ENCODE measurements at regions not wholly inside any gene's neighbourhood (a gene's known extent, or its start where the extent isn't known, plus 50 kb on each side); places are given as distances from the start of the nearest gene placed in this dataset.

DNA sequence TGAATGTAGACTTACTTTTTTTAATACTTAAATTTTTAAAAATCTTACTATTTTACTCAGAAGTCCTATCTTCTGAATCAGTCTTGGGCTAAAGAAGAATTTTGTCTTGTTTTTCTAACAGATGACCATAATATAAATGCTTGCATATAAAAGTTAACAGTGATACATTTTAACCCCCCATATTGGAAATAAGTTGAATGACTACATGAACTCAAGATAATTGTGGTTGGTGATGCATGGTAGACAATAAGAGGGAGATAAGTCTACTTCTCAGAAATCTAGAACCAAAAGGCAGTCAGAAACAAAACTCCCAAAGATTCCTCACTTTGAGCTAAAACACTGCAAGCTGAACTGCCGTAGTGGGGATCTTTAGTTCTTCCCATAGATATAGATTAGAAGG lies 868.4 kb upstream of the SOX9 start:
- TF ChIP-seq EZH2 (IDR thresholded peaks at IDR 0.05), result no peak
- no peak for TF ChIP-seq FOXP2 (optimal IDR thresholded peaks at IDR 0.05; ENCODE audit: control extremely low read depth, extremely low read length, insufficient read depth)
- no peak for TF ChIP-seq POLR2AphosphoS5 (IDR thresholded peaks at IDR 0.05; ENCODE audit: borderline replicate concordance, low read depth, low read length)
- no peak overlapping the region for H3K27ac ChIP-seq

DNA sequence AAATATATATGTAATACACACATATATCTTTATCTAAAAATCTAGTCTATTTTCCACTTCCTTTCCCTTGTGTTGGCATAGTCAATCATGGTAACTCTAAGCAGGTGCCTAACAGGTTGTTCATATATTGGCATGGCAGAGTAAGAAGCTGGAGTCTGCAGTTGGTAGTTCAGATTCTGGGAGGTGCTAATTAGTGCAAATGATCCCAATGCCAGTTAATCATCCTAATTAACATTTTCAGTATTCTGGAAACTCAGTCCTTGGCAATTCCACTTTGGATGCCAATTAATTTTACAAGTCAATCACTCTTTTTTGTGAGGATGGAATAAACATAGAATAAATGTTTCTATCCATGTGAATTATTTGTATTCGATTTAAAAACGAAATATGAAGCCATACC lies 863.7 kb upstream of the SOX9 start:
- TF ChIP-seq POLR2AphosphoS5 (IDR thresholded peaks at IDR 0.05; ENCODE audit: borderline replicate concordance, low read depth, low read length) (no peak), FOXP2 (optimal IDR thresholded peaks at IDR 0.05; ENCODE audit: control extremely low read depth, extremely low read length, insufficient read depth) (no peak), EZH2 (IDR thresholded peaks at IDR 0.05) (no peak)
- DNase-seq (ENCODE audit: low read depth, low spot score), result no peak
- H3K27ac ChIP-seq, result no peak overlapping the region
- H3K9me3 ChIP-seq (ENCODE audit: low read depth, low read length), result no peaks in the 10 kb centered on the region
- no peak overlapping the region for H3K4me3 ChIP-seq
- H3K36me3 ChIP-seq (ENCODE audit: insufficient read depth, low read length), result no peaks in the 10 kb centered on the region
- no peak overlapping the region for H3K9ac ChIP-seq (ENCODE audit: insufficient read length)

More for the DNA sequence above, 868.4 kb upstream of the SOX9 start:
- H3K9me3 ChIP-seq (ENCODE audit: low read depth, low read length), result no peaks in the 10 kb centered on the region
- no peaks in the 10 kb centered on the region for H3K36me3 ChIP-seq (ENCODE audit: insufficient read depth, low read length)
- H3K4me3 ChIP-seq, result no peak overlapping the region
- H3K9ac ChIP-seq (ENCODE audit: insufficient read length), result no peak overlapping the region
- DNase-seq (ENCODE audit: low read depth, low spot score), result no peak

DNA sequence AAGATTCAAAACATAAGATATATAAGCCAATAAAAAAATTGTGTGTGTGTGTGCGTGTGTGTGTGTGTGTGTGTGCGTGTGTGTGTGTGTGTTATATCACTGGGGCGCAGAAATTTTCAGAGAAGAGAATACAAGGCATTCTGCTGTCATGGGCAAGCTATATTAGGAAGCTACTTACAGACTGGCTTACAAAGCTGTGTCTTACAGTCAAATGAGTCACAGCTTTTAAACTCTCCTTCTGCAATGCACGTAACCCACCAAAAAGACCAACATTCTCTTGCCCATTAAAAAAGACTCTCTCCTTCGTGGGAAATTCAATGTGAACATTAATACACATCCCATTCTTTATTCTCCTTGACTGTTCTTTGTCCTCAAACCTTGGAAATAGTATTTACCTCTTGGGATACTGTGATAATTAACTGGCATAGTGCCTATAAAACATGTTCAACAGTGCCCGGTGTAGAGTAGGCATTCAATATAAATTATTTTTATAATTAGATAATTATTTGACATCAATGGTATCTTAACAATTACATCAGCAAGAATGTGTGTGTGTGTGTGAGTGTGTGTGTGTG lies 860.4 kb upstream of the SOX9 start:
- no peak for TF ChIP-seq FOXP2 (optimal IDR thresholded peaks at IDR 0.05; ENCODE audit: control extremely low read depth, extremely low read length, insufficient read depth)
- Histone ChIP-seq H3K9ac (ENCODE audit: insufficient read length) (no peak overlapping the region), H3K36me3 (ENCODE audit: insufficient read depth, low read length) (no peaks in the 10 kb centered on the region), H3K27ac (no peak overlapping the region), H3K4me3 (no peak overlapping the region), H3K9me3 (ENCODE audit: low read depth, low read length) (no peaks in the 10 kb centered on the region)
- no peak for DNase-seq (ENCODE audit: low read depth, low spot score)

GRCh38 chr17:71262586-71262985 lies 858.2 kb upstream of the SOX9 start:
- TF ChIP-seq EZH2 (IDR thresholded peaks at IDR 0.05) (no peak), POLR2AphosphoS5 (IDR thresholded peaks at IDR 0.05; ENCODE audit: borderline replicate concordance, low read depth, low read length) (no peak), FOXP2 (optimal IDR thresholded peaks at IDR 0.05; ENCODE audit: control extremely low read depth, extremely low read length, insufficient read depth) (no peak)
- Histone ChIP-seq H3K27ac (no peak overlapping the region), H3K9ac (ENCODE audit: insufficient read length) (no peak overlapping the region), H3K9me3 (ENCODE audit: low read depth, low read length) (no peaks in the 10 kb centered on the region), H3K36me3 (ENCODE audit: insufficient read depth, low read length) (no peaks in the 10 kb centered on the region), H3K4me3 (no peak overlapping the region)
- no peak for DNase-seq (ENCODE audit: low read depth, low spot score)

- DNase-seq (ENCODE audit: low read depth, low spot score), result no peak
- H3K36me3 ChIP-seq (ENCODE audit: insufficient read depth, low read length), result no peaks in the 10 kb centered on the region
- no peak overlapping the region for H3K27ac ChIP-seq
- TF ChIP-seq FOXP2 (optimal IDR thresholded peaks at IDR 0.05; ENCODE audit: control extremely low read depth, extremely low read length, insufficient read depth) (no peak), POLR2AphosphoS5 (IDR thresholded peaks at IDR 0.05; ENCODE audit: borderline replicate concordance, low read depth, low read length) (no peak), EZH2 (IDR thresholded peaks at IDR 0.05) (no peak)
- H3K4me3 ChIP-seq, result no peak overlapping the region
- H3K9me3 ChIP-seq (ENCODE audit: low read depth, low read length), result no peaks in the 10 kb centered on the region
- no peak overlapping the region for H3K9ac ChIP-seq (ENCODE audit: insufficient read length)
These were observed 853.2 kb upstream of the SOX9 start for GRCh38 chr17:71267668-71268067.

DNA sequence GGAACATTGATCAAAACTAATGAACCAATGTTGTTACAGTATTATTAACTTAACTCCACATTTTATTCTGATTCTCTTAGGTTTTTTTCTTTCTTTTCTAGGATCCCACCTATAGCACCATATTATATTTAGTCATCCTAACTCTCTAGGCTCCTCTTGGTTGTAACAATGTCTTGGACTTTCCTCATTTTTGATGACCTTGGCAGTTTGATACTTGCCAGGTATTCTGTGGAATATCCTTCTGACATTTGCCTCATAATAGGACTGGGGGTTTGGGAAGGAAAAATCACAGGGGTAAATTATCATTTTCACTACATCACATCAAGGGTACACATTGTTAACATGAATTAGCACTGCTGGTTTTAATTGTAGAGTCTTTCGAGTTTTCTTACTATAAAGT lies 851.6 kb upstream of the SOX9 start:
- no peak for TF ChIP-seq FOXP2 (optimal IDR thresholded peaks at IDR 0.05; ENCODE audit: control extremely low read depth, extremely low read length, insufficient read depth)
- TF ChIP-seq EZH2 (IDR thresholded peaks at IDR 0.05), result no peak
- no peak for TF ChIP-seq POLR2AphosphoS5 (IDR thresholded peaks at IDR 0.05; ENCODE audit: borderline replicate concordance, low read depth, low read length)
- no peak for DNase-seq (ENCODE audit: low read depth, low spot score)
- no peak overlapping the region for H3K27ac ChIP-seq

DNA sequence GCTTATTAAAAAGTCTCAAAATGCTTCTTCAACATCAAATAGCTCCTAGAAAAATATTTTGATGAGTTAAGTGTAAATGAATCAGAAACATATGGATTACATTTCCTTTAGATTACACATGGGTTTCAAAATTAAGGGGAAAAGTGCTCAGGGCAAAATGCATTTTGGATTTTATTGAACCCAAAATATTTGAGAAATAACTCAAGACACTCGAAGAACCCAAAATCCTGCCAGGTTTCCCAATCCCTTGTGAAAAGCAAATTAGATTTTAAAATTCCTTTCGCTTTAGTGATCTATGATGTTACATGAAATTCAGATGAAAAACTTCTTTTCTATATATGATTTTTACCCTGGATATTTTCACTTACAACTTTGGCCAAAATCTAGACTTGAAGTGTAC lies 847.4 kb upstream of the SOX9 start:
- peak; percentile 2 for DNase-seq (ENCODE audit: low read depth, low spot score)
- no peak overlapping the region for H3K4me3 ChIP-seq
- H3K9ac ChIP-seq (ENCODE audit: insufficient read length), result no peak overlapping the region
- no peaks in the 10 kb centered on the region for H3K9me3 ChIP-seq (ENCODE audit: low read depth, low read length)
- H3K27ac ChIP-seq, result no peak overlapping the region
- no peak for TF ChIP-seq FOXP2 (optimal IDR thresholded peaks at IDR 0.05; ENCODE audit: control extremely low read depth, extremely low read length, insufficient read depth)
- H3K36me3 ChIP-seq (ENCODE audit: insufficient read depth, low read length), result no peaks in the 10 kb centered on the region

More for the DNA sequence above, 851.6 kb upstream of the SOX9 start:
- Histone ChIP-seq H3K36me3 (ENCODE audit: insufficient read depth, low read length) (no peaks in the 10 kb centered on the region), H3K4me3 (no peak overlapping the region), H3K9ac (ENCODE audit: insufficient read length) (no peak overlapping the region), H3K9me3 (ENCODE audit: low read depth, low read length) (no peaks in the 10 kb centered on the region)

- no peak overlapping the region for H3K9ac ChIP-seq (ENCODE audit: insufficient read length)
- no peaks in the 10 kb centered on the region for H3K36me3 ChIP-seq (ENCODE audit: insufficient read depth, low read length)
- H3K9me3 ChIP-seq (ENCODE audit: low read depth, low read length), result no peaks in the 10 kb centered on the region
- TF ChIP-seq FOXP2 (optimal IDR thresholded peaks at IDR 0.05; ENCODE audit: control extremely low read depth, extremely low read length, insufficient read depth) (no peak), EZH2 (IDR thresholded peaks at IDR 0.05) (no peak), POLR2AphosphoS5 (IDR thresholded peaks at IDR 0.05; ENCODE audit: borderline replicate concordance, low read depth, low read length) (no peak)
- H3K4me3 ChIP-seq, result no peak overlapping the region
- no peak for DNase-seq (ENCODE audit: low read depth, low spot score)
- no peak overlapping the region for H3K27ac ChIP-seq
These were observed 844.7 kb upstream of the SOX9 start for GRCh38 chr17:71276079-71276478.

DNA sequence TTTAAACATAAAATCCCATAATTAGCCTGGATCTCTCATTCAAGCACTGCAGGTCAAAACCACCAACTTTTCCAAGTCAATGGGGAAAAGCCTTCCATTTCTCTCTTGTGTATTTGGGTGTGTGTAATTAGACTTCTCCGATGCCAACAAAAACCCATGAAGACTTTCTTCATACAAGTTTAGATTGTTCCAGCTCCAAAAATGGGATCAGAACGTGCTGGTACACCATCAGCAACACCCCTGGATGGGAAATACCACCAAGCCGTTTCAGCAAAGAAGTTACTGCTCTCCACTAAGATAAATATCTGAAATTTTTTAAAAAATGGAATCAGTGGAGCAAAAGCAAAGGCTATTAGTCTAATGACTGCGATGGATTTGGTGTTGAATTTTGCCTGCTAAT lies 837.3 kb upstream of the SOX9 start:
- H3K9me3 ChIP-seq (ENCODE audit: low read depth, low read length), result no peaks in the 10 kb centered on the region
- H3K9ac ChIP-seq (ENCODE audit: insufficient read length), result no peak overlapping the region
- TF ChIP-seq POLR2AphosphoS5 (IDR thresholded peaks at IDR 0.05; ENCODE audit: borderline replicate concordance, low read depth, low read length) (no peak), EZH2 (IDR thresholded peaks at IDR 0.05) (no peak), FOXP2 (optimal IDR thresholded peaks at IDR 0.05; ENCODE audit: control extremely low read depth, extremely low read length, insufficient read depth) (no peak)
- H3K27ac ChIP-seq, result no peak overlapping the region
- H3K4me3 ChIP-seq, result no peak overlapping the region
- no peak for DNase-seq (ENCODE audit: low read depth, low spot score)
- H3K36me3 ChIP-seq (ENCODE audit: insufficient read depth, low read length), result no peaks in the 10 kb centered on the region
